Suprapubic skin (tissue), 4 donors: ENCODE measurements at regions not wholly inside any gene's neighbourhood (a gene's known extent, or its start where the extent isn't known, plus 50 kb on each side); places are given as distances from the start of the nearest gene placed in this dataset.
A peak's percentile ranks its signal among the peaks of the same experiment; 100 is the strongest.

Experiments used
- DNase-seq, 2 donors: peaks; one replicate each; pipeline ENCODE4 v3.0.0-alpha.2; 2019; ENCODE audit warnings: low spot score in 2 of 2
- H3K27ac ChIP-seq: fragments of 200-600 bp; sonication (generic); one replicate; pipeline ENCODE4 v1.5.1; 2019
- H3K27me3 ChIP-seq: fragments of 200-600 bp; sonication (generic); one replicate; pipeline ENCODE4 v1.5.1; 2019
- H3K36me3 ChIP-seq: fragments of 200-600 bp; sonication (generic); one replicate; pipeline ENCODE4 v1.5.1; 2019
- H3K4me1 ChIP-seq: fragments of 200-600 bp; sonication (generic); one replicate; pipeline ENCODE4 v1.5.1; 2019
- H3K4me3 ChIP-seq: fragments of 200-600 bp; sonication (generic); one replicate; pipeline ENCODE4 v1.5.1; 2019; ENCODE audit warnings: mild to moderate bottlenecking
- H3K9me3 ChIP-seq: fragments of 200-600 bp; sonication (generic); one replicate; pipeline ENCODE4 v1.5.1; 2019
- CTCF ChIP-seq, 2 donors: fragments of 200-600 bp in 1 of 2; fragments of 450-650 bp in 1 of 2; sonication (generic) in 1 of 2; IDR thresholded peaks; one replicate each; pipeline ENCODE4 v1.5.1; 2016 to 2019; ENCODE audit warnings: antibody characterized with exemption in 2 of 2, mild to moderate bottlenecking in 1 of 2, moderate library complexity in 1 of 2
- EP300 ChIP-seq: sonication (generic); formaldehyde crosslinking; IDR thresholded peaks from one replicate; pipeline ENCODE4 v1.6.1; 2017; ENCODE audit warnings: antibody characterized with exemption
- POLR2A ChIP-seq, 2 donors: fragments of 450-650 bp; IDR thresholded peaks; one replicate each; pipeline ENCODE4 v1.6.1; 2017; ENCODE audit warnings: antibody characterized with exemption in 2 of 2, mild to moderate bottlenecking in 2 of 2, moderate library complexity in 2 of 2
- POLR2AphosphoS5 ChIP-seq, 3 donors: sonication (generic); formaldehyde crosslinking; IDR thresholded peaks; one replicate each; pipeline ENCODE4 v1.6.1; 2017; ENCODE audit warnings: antibody characterized with exemption in 3 of 3
- WGBS: methylation state at CpG from one replicate; pipeline ENCODE4 v1.1.5; 2018; 5-methylcytosine and 5-hydroxymethylcytosine counted together

DNA sequence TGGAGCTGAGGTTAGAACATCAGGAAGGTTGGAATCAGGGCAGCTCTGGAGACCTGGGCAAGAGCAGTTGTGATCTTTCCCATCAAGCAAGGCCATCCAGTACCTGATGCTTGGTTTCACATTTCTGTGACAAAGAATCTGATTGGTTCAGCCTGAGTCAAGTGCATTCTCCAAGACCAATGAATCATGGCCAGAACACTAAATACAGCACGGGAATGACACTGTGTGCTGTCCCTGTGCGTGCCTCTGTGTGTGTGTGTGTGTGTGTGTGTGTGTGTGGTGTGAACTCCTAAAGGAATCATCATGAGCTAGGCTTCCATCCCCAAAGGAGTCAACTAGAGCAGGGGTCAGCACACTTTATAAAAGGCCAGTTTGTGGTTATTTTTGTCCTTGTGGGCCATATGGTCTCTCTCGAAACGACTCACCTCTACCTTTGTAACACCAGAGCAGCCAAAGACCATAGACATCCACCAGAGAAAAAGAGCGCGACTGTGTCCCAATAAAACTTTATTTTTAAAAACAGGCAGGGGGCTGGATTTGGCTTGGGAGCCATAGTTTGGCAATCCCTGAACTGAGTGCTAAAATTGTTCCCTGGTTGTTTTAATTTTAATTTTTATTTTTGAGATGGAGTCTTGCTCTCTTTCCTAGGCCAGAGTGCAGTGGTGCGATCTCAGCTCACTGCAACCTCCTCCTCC lies 99.7 kb downstream of the INHBB start:
- Histone ChIP-seq H3K4me3 (no peak overlapping the region), H3K27ac (no peak overlapping the region), H3K9me3 (no peaks in the 10 kb centered on the region), H3K36me3 (no peaks in the 10 kb centered on the region), H3K27me3 (peaks cover 21% of the 10 kb centered on the region), H3K4me1 (peaks cover 16% of the 10 kb centered on the region)
- TF ChIP-seq EP300, result no peak
- TF ChIP-seq POLR2A (IDR thresholded peaks at IDR 0.05), result no peak
- TF ChIP-seq POLR2AphosphoS5 (IDR thresholded peaks at IDR 0.05), result no peak
- no peak for TF ChIP-seq CTCF (IDR thresholded peaks at IDR 0.05)
- WGBS, result 94% methylated on average over 7 of the region's 7 CpGs
- peak in 1 of 2 donors; percentile 20 for DNase-seq

DNA sequence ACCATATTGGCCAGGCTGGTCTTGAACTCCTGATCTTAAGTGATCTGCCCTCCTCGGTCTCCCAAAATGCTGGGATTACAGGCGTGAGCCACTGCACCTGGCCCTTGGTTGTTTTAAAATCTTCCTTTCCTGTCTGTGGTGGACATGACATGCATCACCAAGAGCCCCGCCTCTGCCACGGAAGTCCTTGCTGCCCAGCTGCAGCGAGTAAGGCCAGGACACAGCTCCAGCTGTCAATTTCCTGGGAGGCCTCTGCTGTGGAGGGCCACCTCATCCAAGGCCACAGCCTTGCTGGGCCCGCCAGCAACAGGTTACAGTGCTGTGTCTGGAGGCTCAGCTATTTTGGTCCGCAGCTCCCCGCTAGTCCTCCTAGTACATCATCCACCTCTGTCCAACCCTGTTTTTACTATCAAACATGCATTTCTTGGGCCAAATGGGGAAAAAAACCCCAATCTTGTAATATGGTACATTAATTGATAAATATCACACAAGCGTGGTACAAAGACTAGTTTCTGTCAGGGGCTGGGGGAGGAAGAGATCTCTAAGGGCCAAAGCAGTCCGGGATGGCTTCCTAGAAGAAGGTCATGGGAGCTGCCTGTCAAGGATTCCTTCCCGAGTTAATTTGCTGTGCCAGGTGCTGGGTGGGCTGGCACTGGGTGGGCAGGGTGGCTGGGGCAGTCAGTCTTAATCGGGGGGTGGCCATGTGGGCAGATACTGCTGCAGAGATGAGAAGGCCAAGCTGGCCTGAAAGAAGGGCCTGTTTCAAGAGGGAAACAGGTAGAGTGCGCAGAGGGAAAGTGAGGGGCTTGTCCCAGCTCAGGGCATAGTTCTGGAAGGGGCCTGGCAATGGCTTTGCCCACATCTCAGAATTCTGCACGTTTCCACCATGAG lies 100.5 kb downstream of the INHBB start:
- TF ChIP-seq CTCF (IDR thresholded peaks at IDR 0.05), result no peak
- TF ChIP-seq EP300, result no peak
- TF ChIP-seq POLR2AphosphoS5 (IDR thresholded peaks at IDR 0.05), result no peak
- no peak for TF ChIP-seq POLR2A (IDR thresholded peaks at IDR 0.05)
- 91% methylated on average over 14 of the region's 14 CpGs for WGBS
- peak; percentile 15 to 65 for DNase-seq
- peaks cover 17% of the 10 kb centered on the region for H3K27me3 ChIP-seq
- H3K9me3 ChIP-seq, result no peaks in the 10 kb centered on the region
- H3K4me3 ChIP-seq, result no peak overlapping the region
- H3K27ac ChIP-seq, result no peak overlapping the region
- H3K4me1 ChIP-seq, result peaks cover 16% of the 10 kb centered on the region
- no peaks in the 10 kb centered on the region for H3K36me3 ChIP-seq

DNA sequence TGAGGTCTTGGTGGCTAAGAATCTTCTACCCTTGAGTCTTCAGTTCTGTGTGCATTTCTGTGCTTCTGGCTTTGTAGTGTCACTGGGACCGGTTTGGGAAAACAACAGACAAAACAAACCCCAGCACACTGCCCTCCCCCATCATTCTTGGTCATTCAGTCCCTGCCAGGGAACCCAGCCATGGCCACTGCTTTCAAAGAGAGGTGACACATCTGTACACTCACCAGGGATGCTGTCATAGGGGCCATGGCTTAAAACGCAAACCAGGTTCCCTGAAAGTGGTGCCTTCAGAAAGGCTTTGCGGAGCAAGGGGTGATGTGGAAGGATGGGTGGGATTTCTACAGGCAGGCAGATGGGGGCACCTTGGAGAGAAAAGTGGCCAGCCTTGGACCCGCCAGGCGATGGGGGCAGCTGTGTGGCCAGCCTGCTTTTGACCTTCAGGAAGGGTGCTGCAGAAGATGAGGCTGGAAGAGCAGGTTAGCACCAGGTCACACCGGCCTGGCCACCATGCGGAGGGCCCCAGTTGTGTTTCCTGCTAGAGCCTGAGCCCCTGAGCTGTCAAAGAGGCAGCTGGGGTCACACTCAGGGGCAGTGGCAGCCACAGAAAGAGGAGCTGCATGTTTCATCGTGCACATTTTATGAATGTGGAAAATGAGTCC lies 101.3 kb downstream of the INHBB start:
- no peak for TF ChIP-seq EP300
- no peak for TF ChIP-seq CTCF (IDR thresholded peaks at IDR 0.05)
- TF ChIP-seq POLR2A (IDR thresholded peaks at IDR 0.05), result no peak
- TF ChIP-seq POLR2AphosphoS5 (IDR thresholded peaks at IDR 0.05), result no peak
- Histone ChIP-seq H3K36me3 (no peaks in the 10 kb centered on the region), H3K9me3 (no peaks in the 10 kb centered on the region), H3K27me3 (peaks cover 10% of the 10 kb centered on the region), H3K27ac (no peak overlapping the region), H3K4me3 (no peak overlapping the region), H3K4me1 (peaks cover 9% of the 10 kb centered on the region)
- 82% methylated on average over 6 of the region's 8 CpGs for WGBS
- peak; percentile 32 to 59 for DNase-seq

GRCh38 chr2:120448436-120448835 lies 102.5 kb downstream of the INHBB start:
- 88% methylated on average over 6 of the region's 6 CpGs for WGBS
- H3K27me3 ChIP-seq, result peaks cover under 1% of the 10 kb centered on the region
- H3K27ac ChIP-seq, result no peak overlapping the region
- no peak overlapping the region for H3K4me3 ChIP-seq
- no peaks in the 10 kb centered on the region for H3K9me3 ChIP-seq
- peak in 1 of 2 donors; percentile 31 for DNase-seq
- H3K36me3 ChIP-seq, result no peaks in the 10 kb centered on the region
- H3K4me1 ChIP-seq, result no peaks in the 10 kb centered on the region
- TF ChIP-seq EP300 (no peak), POLR2A (IDR thresholded peaks at IDR 0.05) (no peak), CTCF (IDR thresholded peaks at IDR 0.05) (no peak), POLR2AphosphoS5 (IDR thresholded peaks at IDR 0.05) (no peak)
